Liver (tissue), 8 donors: ENCODE measurements at regions not wholly inside any gene's neighbourhood (a gene's known extent, or its start where the extent isn't known, plus 50 kb on each side); places are given as distances from the start of the nearest gene placed in this dataset.

Experiments
- DNase-seq: peaks from one replicate; pipeline ENCODE4 v3.0.0-alpha.2; 2017; ENCODE audit warnings: low spot score
- H3K27ac ChIP-seq, 2 donors: one replicate each; pipeline ENCODE4 v1.7.0; 2013; ENCODE audit warnings: inconsistent platforms in 2 of 2, low read length in 2 of 2, control low read depth in 1 of 2, low read depth in 1 of 2, mild to moderate bottlenecking in 1 of 2
- H3K27me3 ChIP-seq, 4 donors: one replicate each; pipeline versions ENCODE4 v1.6.1 to v1.7.0; 2013; ENCODE audit warnings: low read length in 3 of 4, inconsistent platforms in 1 of 4, mild to moderate bottlenecking in 1 of 4, moderate library complexity in 1 of 4; ENCODE audit not compliant: control insufficient read depth in 4 of 4, insufficient read depth in 4 of 4
- H3K36me3 ChIP-seq, 4 donors: one replicate each; pipeline versions ENCODE4 v1.6.1 to v1.7.0; 2013; ENCODE audit warnings: low read length in 3 of 4, mild to moderate bottlenecking in 3 of 4, low read depth in 1 of 4, moderate library complexity in 1 of 4; ENCODE audit not compliant: control insufficient read depth in 4 of 4, insufficient read depth in 3 of 4
- H3K4me1 ChIP-seq, 4 donors: one replicate each; pipeline versions ENCODE4 v1.6.1 to v1.7.0; 2013; ENCODE audit warnings: low read length in 3 of 4, mild to moderate bottlenecking in 3 of 4, moderate library complexity in 1 of 4; ENCODE audit not compliant: control insufficient read depth in 4 of 4, insufficient read depth in 4 of 4
- H3K4me3 ChIP-seq, 3 donors: one replicate each; pipeline versions ENCODE4 v1.6.1 to v1.7.0; 2013; ENCODE audit warnings: low read length in 3 of 3, control low read depth in 1 of 3, low read depth in 1 of 3, mild to moderate bottlenecking in 1 of 3
- H3K9ac ChIP-seq, 2 donors: one replicate each; pipeline ENCODE4 v1.7.0; 2013; ENCODE audit warnings: low read length in 2 of 2, mild to moderate bottlenecking in 2 of 2, moderate library complexity in 2 of 2, control low read depth in 1 of 2, low read depth in 1 of 2
- H3K9me3 ChIP-seq, 4 donors: one replicate each; pipeline versions ENCODE4 v1.6.1 to v1.7.0; 2013; ENCODE audit warnings: low read length in 3 of 4; ENCODE audit not compliant: control insufficient read depth in 4 of 4
- EGR1 ChIP-seq, 2 donors: IDR thresholded peaks; 2 replicates each; pipeline ENCODE4 v1.6.1; 2016 to 2018; ENCODE audit warnings: antibody characterized with exemption in 2 of 2, low read depth in 2 of 2
- FOXA1 ChIP-seq: IDR thresholded peaks from 2 replicates; pipeline ENCODE4 v1.6.1; 2016; ENCODE audit warnings: antibody characterized with exemption
- FOXA2 ChIP-seq: IDR thresholded peaks from 2 replicates; pipeline ENCODE4 v1.6.1; 2016; ENCODE audit warnings: antibody characterized with exemption
- GABPA ChIP-seq, 2 donors: IDR thresholded peaks in 1 of 2; conservative IDR thresholded peaks in 1 of 2; 2 replicates each; pipeline ENCODE4 v1.6.1; 2016; ENCODE audit warnings: antibody characterized with exemption in 2 of 2, mild to moderate bottlenecking in 1 of 2, moderate library complexity in 1 of 2
- HNF4G ChIP-seq: IDR thresholded peaks from 2 replicates; pipeline ENCODE4 v1.6.1; 2016; ENCODE audit warnings: antibody characterized with exemption
- JUND ChIP-seq, 2 donors: IDR thresholded peaks; 2 replicates each; pipeline ENCODE4 v1.6.1; 2016; ENCODE audit warnings: antibody characterized with exemption in 2 of 2
- NR2F2 ChIP-seq: IDR thresholded peaks from 2 replicates; pipeline ENCODE4 v1.6.1; 2016; ENCODE audit warnings: antibody characterized with exemption
- RXRA ChIP-seq, 2 donors: IDR thresholded peaks; 2 replicates each; pipeline ENCODE4 v1.6.1; 2017 to 2018; ENCODE audit warnings: antibody characterized with exemption in 2 of 2, mild to moderate bottlenecking in 1 of 2
- SP1 ChIP-seq: IDR thresholded peaks from 2 replicates; pipeline ENCODE4 v1.6.1; 2018; ENCODE audit warnings: antibody characterized with exemption, mild to moderate bottlenecking
- YY1 ChIP-seq: IDR thresholded peaks from 2 replicates; pipeline ENCODE4 v1.6.1; 2016; ENCODE audit warnings: antibody characterized with exemption, mild to moderate bottlenecking
- WGBS: extraction: QIAGEN DNeasy Blood & Tissue Kit; methylation state at CpG from one replicate; pipeline ENCODE4 v1.1.7; 2013; 5-methylcytosine and 5-hydroxymethylcytosine counted together
- TF ChIP-seq, protein P1 (sequence below): IDR thresholded peaks from 2 replicates; pipeline ENCODE4 v1.6.1; 2016; ENCODE audit warnings: antibody characterized with exemption
- TF ChIP-seq, protein P2 (sequence below): IDR thresholded peaks from 2 replicates; pipeline ENCODE4 v1.6.1; 2016; ENCODE audit warnings: antibody characterized with exemption
- TF ChIP-seq, protein P3 (sequence below): IDR thresholded peaks from 2 replicates; pipeline ENCODE4 v1.6.1; 2016; ENCODE audit warnings: antibody characterized with exemption, mild to moderate bottlenecking
- TF ChIP-seq, protein P4 (sequence below): fragments of 150-350 bp; IDR thresholded peaks from 2 replicates; pipeline ENCODE4 v1.5.1; 2017; ENCODE audit warnings: improper control_type of control experiment, low read depth, low read length; ENCODE audit not compliant: missing input control
- donor health status: healthy.
- donor health status: healthy.
- donor health status: healthy.
- donor health status: healthy.
- donor health status: healthy.

DNA sequence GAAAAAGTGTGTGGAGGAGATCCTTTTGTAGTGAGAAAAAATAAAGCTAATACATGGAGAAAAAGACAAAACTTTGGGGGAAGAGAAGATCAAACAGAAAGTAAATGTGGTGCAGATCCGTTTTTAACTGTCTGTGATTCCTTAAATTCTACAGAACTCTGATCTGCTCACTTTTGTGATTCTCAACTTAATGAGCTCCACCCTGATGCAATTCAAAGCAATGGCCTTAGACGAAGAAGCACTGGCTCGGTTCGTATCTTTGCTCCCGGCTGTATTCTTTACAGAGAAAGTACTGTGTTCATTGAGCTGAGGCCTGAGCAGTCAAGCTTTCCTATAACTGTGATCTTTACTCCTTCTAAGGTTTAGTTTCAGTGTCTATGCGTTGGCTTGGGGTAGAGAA, 453.4 kb downstream of the DMAC1 start:
- no peaks in the 10 kb centered on the region for H3K4me1 ChIP-seq
- no peak for TF ChIP-seq RXRA (IDR thresholded peaks at IDR 0.05)
- TF ChIP-seq, protein P1, sequence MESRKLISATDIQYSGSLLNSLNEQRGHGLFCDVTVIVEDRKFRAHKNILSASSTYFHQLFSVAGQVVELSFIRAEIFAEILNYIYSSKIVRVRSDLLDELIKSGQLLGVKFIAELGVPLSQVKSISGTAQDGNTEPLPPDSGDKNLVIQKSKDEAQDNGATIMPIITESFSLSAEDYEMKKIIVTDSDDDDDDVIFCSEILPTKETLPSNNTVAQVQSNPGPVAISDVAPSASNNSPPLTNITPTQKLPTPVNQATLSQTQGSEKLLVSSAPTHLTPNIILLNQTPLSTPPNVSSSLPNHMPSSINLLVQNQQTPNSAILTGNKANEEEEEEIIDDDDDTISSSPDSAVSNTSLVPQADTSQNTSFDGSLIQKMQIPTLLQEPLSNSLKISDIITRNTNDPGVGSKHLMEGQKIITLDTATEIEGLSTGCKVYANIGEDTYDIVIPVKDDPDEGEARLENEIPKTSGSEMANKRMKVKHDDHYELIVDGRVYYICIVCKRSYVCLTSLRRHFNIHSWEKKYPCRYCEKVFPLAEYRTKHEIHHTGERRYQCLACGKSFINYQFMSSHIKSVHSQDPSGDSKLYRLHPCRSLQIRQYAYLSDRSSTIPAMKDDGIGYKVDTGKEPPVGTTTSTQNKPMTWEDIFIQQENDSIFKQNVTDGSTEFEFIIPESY: no peak
- TF ChIP-seq, protein P2, sequence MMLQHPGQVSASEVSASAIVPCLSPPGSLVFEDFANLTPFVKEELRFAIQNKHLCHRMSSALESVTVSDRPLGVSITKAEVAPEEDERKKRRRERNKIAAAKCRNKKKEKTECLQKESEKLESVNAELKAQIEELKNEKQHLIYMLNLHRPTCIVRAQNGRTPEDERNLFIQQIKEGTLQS: no peak
- no peak for TF ChIP-seq EGR1 (IDR thresholded peaks at IDR 0.05; ENCODE audit: low read depth in 2 of 2)
- TF ChIP-seq SP1: no peak
- TF ChIP-seq FOXA2: no peak
- no peak for TF ChIP-seq NR2F2
- no peak for TF ChIP-seq YY1
- TF ChIP-seq JUND (IDR thresholded peaks at IDR 0.05): no peak
- TF ChIP-seq HNF4G: no peak
- TF ChIP-seq, protein P3, sequence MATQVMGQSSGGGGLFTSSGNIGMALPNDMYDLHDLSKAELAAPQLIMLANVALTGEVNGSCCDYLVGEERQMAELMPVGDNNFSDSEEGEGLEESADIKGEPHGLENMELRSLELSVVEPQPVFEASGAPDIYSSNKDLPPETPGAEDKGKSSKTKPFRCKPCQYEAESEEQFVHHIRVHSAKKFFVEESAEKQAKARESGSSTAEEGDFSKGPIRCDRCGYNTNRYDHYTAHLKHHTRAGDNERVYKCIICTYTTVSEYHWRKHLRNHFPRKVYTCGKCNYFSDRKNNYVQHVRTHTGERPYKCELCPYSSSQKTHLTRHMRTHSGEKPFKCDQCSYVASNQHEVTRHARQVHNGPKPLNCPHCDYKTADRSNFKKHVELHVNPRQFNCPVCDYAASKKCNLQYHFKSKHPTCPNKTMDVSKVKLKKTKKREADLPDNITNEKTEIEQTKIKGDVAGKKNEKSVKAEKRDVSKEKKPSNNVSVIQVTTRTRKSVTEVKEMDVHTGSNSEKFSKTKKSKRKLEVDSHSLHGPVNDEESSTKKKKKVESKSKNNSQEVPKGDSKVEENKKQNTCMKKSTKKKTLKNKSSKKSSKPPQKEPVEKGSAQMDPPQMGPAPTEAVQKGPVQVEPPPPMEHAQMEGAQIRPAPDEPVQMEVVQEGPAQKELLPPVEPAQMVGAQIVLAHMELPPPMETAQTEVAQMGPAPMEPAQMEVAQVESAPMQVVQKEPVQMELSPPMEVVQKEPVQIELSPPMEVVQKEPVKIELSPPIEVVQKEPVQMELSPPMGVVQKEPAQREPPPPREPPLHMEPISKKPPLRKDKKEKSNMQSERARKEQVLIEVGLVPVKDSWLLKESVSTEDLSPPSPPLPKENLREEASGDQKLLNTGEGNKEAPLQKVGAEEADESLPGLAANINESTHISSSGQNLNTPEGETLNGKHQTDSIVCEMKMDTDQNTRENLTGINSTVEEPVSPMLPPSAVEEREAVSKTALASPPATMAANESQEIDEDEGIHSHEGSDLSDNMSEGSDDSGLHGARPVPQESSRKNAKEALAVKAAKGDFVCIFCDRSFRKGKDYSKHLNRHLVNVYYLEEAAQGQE: no peak
- no peak for TF ChIP-seq GABPA (IDR thresholded peaks at IDR 0.05 in 1 of 2, conservative IDR thresholded peaks at IDR 0.05 in 1 of 2)
- TF ChIP-seq, protein P4, sequence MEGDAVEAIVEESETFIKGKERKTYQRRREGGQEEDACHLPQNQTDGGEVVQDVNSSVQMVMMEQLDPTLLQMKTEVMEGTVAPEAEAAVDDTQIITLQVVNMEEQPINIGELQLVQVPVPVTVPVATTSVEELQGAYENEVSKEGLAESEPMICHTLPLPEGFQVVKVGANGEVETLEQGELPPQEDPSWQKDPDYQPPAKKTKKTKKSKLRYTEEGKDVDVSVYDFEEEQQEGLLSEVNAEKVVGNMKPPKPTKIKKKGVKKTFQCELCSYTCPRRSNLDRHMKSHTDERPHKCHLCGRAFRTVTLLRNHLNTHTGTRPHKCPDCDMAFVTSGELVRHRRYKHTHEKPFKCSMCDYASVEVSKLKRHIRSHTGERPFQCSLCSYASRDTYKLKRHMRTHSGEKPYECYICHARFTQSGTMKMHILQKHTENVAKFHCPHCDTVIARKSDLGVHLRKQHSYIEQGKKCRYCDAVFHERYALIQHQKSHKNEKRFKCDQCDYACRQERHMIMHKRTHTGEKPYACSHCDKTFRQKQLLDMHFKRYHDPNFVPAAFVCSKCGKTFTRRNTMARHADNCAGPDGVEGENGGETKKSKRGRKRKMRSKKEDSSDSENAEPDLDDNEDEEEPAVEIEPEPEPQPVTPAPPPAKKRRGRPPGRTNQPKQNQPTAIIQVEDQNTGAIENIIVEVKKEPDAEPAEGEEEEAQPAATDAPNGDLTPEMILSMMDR: no peak
- no peak for TF ChIP-seq FOXA1
- H3K9me3 ChIP-seq: peaks cover 0 to 7% (median 0%) of the 10 kb centered on the region in 4 donors
- no peaks in the 10 kb centered on the region for H3K27me3 ChIP-seq
- H3K9ac ChIP-seq: no peak overlapping the region
- no peak for DNase-seq
- WGBS: 78% methylated on average over 6 of the region's 6 CpGs
- no peaks in the 10 kb centered on the region for H3K36me3 ChIP-seq
- no peak overlapping the region for H3K27ac ChIP-seq
- H3K4me3 ChIP-seq: no peak overlapping the region

DNA sequence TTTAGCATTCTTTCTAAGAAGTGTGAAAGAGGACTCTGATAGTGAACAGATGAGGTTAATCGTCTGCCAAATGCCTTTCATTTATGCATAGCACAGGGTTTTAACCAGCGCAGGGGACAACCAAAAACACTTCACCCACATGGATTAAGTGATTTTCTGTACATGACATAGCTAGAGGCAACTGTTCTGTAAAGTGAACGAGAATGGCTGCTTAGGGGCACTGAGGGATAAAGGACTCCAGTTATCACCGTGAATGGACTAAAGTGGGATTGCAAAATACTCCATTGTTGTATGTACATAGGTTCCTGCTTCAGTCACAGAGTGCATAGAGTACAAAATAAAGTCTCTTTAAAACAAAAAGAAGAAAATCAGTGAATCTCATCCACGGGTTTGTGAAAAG, 456.8 kb downstream of the DMAC1 start:
- Histone ChIP-seq H3K9ac (no peak overlapping the region), H3K27me3 (no peaks in the 10 kb centered on the region), H3K27ac (no peak overlapping the region), H3K4me1 (no peaks in the 10 kb centered on the region), H3K36me3 (no peaks in the 10 kb centered on the region), H3K9me3 (no peaks in the 10 kb centered on the region), H3K4me3 (no peak overlapping the region)
- 77% methylated on average over 5 of the region's 5 CpGs for WGBS
- no peak for DNase-seq
- TF ChIP-seq, protein P3: no peak
- TF ChIP-seq FOXA2 (no peak), SP1 (no peak), EGR1 (IDR thresholded peaks at IDR 0.05; ENCODE audit: low read depth in 2 of 2) (no peak), YY1 (no peak), FOXA1 (no peak), NR2F2 (no peak), JUND (IDR thresholded peaks at IDR 0.05) (no peak), HNF4G (no peak), RXRA (IDR thresholded peaks at IDR 0.05) (no peak)
- TF ChIP-seq, protein P1: no peak
- TF ChIP-seq, protein P2: no peak
- TF ChIP-seq, protein P4: no peak
